ENCODE measurements at regions not wholly inside any gene's neighbourhood (a gene's known extent, or its start where the extent isn't known, plus 50 kb on each side); places are given as distances from the start of the nearest gene placed in this dataset.

- no peak overlapping the region for H3K4me3 Mint-ChIP-seq
- H3K36me3 Mint-ChIP-seq (ENCODE audit: low read depth), result no peaks in the 10 kb centered on the region
- ATAC-seq (no peak), DNase-seq (no peak)
- H3K4me1 Mint-ChIP-seq, result no peaks in the 10 kb centered on the region
- no peaks in the 10 kb centered on the region for H3K9me3 Mint-ChIP-seq
- peaks cover 39% of the 10 kb centered on the region for H3K27me3 Mint-ChIP-seq
- H3K27ac Mint-ChIP-seq, result no peak overlapping the region
These were observed 78.3 kb downstream of the RAMP3 start for GRCh38 chr7:45235905-45236304.

GRCh38 chr7:45236666-45237065 lies 79.1 kb downstream of the RAMP3 start:
- Mint-ChIP-seq H3K4me1 (no peaks in the 10 kb centered on the region), H3K9me3 (no peaks in the 10 kb centered on the region), H3K36me3 (ENCODE audit: low read depth) (no peaks in the 10 kb centered on the region), H3K27ac (no peak overlapping the region), H3K4me3 (no peak overlapping the region), H3K27me3 (peaks cover 45% of the 10 kb centered on the region)
- DNase-seq (no peak), ATAC-seq (no peak)

GRCh38 chr7:45237788-45238461 lies 80.3 kb downstream of the RAMP3 start:
- no peak overlapping the region for H3K27ac Mint-ChIP-seq
- no peaks in the 10 kb centered on the region for H3K4me1 Mint-ChIP-seq
- no peaks in the 10 kb centered on the region for H3K36me3 Mint-ChIP-seq (ENCODE audit: low read depth)
- H3K27me3 Mint-ChIP-seq, result peaks cover 48% of the 10 kb centered on the region
- DNase-seq (no peak), ATAC-seq (no peak)
- no peaks in the 10 kb centered on the region for H3K9me3 Mint-ChIP-seq
- H3K4me3 Mint-ChIP-seq, result no peak overlapping the region

GRCh38 chr7:45238806-45239205 lies 81.2 kb downstream of the RAMP3 start:
- H3K4me3 Mint-ChIP-seq, result no peak overlapping the region
- no peak for ATAC-seq

GRCh38 chr7:45239486-45239885 lies 81.9 kb downstream of the RAMP3 start:
- H3K27me3 Mint-ChIP-seq, result peaks cover 54% of the 10 kb centered on the region
- no peak for ATAC-seq
- no peaks in the 10 kb centered on the region for H3K36me3 Mint-ChIP-seq (ENCODE audit: low read depth)
- H3K9me3 Mint-ChIP-seq, result no peaks in the 10 kb centered on the region
- no peak overlapping the region for H3K4me3 Mint-ChIP-seq
- H3K4me1 Mint-ChIP-seq, result no peaks in the 10 kb centered on the region
- no peak overlapping the region for H3K27ac Mint-ChIP-seq
- DNase-seq, result no peak

More at GRCh38 chr7:45238806-45239205, 81.2 kb downstream of the RAMP3 start:
- Mint-ChIP-seq H3K27me3 (peaks cover 52% of the 10 kb centered on the region), H3K4me1 (no peaks in the 10 kb centered on the region), H3K9me3 (no peaks in the 10 kb centered on the region), H3K36me3 (ENCODE audit: low read depth) (no peaks in the 10 kb centered on the region), H3K27ac (no peak overlapping the region)
- no peak for DNase-seq

- H3K36me3 Mint-ChIP-seq (ENCODE audit: low read depth), result no peaks in the 10 kb centered on the region
- H3K4me3 Mint-ChIP-seq, result no peak overlapping the region
- ATAC-seq, result no peak
- H3K4me1 Mint-ChIP-seq, result no peaks in the 10 kb centered on the region
- DNase-seq, result no peak
- no peaks in the 10 kb centered on the region for H3K9me3 Mint-ChIP-seq
- H3K27ac Mint-ChIP-seq, result no peak overlapping the region
- H3K27me3 Mint-ChIP-seq, result peaks cover 56% of the 10 kb centered on the region
These were observed 82.7 kb downstream of the RAMP3 start for GRCh38 chr7:45240273-45240771.

GRCh38 chr7:45240926-45241325 lies 83.3 kb downstream of the RAMP3 start:
- H3K4me1 Mint-ChIP-seq, result no peaks in the 10 kb centered on the region
- peaks cover 59% of the 10 kb centered on the region for H3K27me3 Mint-ChIP-seq
- ATAC-seq (no peak), DNase-seq (no peak)
- no peak overlapping the region for H3K27ac Mint-ChIP-seq
- H3K36me3 Mint-ChIP-seq (ENCODE audit: low read depth), result no peaks in the 10 kb centered on the region
- H3K4me3 Mint-ChIP-seq, result no peak overlapping the region
- H3K9me3 Mint-ChIP-seq, result no peaks in the 10 kb centered on the region

- H3K4me1 Mint-ChIP-seq, result no peaks in the 10 kb centered on the region
- peaks cover 59% of the 10 kb centered on the region for H3K27me3 Mint-ChIP-seq
- DNase-seq (no peak), ATAC-seq (no peak)
- H3K36me3 Mint-ChIP-seq (ENCODE audit: low read depth), result no peaks in the 10 kb centered on the region
- no peak overlapping the region for H3K4me3 Mint-ChIP-seq
- no peaks in the 10 kb centered on the region for H3K9me3 Mint-ChIP-seq
- no peak overlapping the region for H3K27ac Mint-ChIP-seq
These were observed 83.9 kb downstream of the RAMP3 start for GRCh38 chr7:45241339-45242109.

- peaks cover 3% of the 10 kb centered on the region for H3K36me3 Mint-ChIP-seq (ENCODE audit: low read depth)
- H3K4me1 Mint-ChIP-seq, result no peaks in the 10 kb centered on the region
- DNase-seq (no peak), ATAC-seq (no peak)
- peaks cover 65% of the 10 kb centered on the region for H3K27me3 Mint-ChIP-seq
- H3K27ac Mint-ChIP-seq, result no peak overlapping the region
- H3K9me3 Mint-ChIP-seq, result peaks cover 4% of the 10 kb centered on the region
- H3K4me3 Mint-ChIP-seq, result no peak overlapping the region
These were observed 84.7 kb downstream of the RAMP3 start for GRCh38 chr7:45242261-45242660.

GRCh38 chr7:45242698-45243097 lies 85.1 kb downstream of the RAMP3 start:
- DNase-seq (no peak), ATAC-seq (no peak)
- H3K27ac Mint-ChIP-seq, result no peak overlapping the region
- H3K9me3 Mint-ChIP-seq, result peaks cover 7% of the 10 kb centered on the region
- H3K4me3 Mint-ChIP-seq, result no peak overlapping the region
- H3K27me3 Mint-ChIP-seq, result peaks cover 64% of the 10 kb centered on the region
- no peaks in the 10 kb centered on the region for H3K4me1 Mint-ChIP-seq
- H3K36me3 Mint-ChIP-seq (ENCODE audit: low read depth), result peaks cover 4% of the 10 kb centered on the region

- Mint-ChIP-seq H3K9me3 (peaks cover 7% of the 10 kb centered on the region), H3K36me3 (ENCODE audit: low read depth) (peaks cover 4% of the 10 kb centered on the region), H3K27me3 (peaks cover 61% of the 10 kb centered on the region), H3K27ac (no peak overlapping the region), H3K4me3 (no peak overlapping the region), H3K4me1 (no peaks in the 10 kb centered on the region)
- DNase-seq (no peak), ATAC-seq (no peak)
These were observed 87.4 kb downstream of the RAMP3 start for GRCh38 chr7:45244981-45245380.

- no peak for DNase-seq
- Mint-ChIP-seq H3K27ac (no peak overlapping the region), H3K27me3 (peaks cover 54% of the 10 kb centered on the region), H3K4me1 (no peaks in the 10 kb centered on the region), H3K9me3 (peaks cover 7% of the 10 kb centered on the region), H3K36me3 (ENCODE audit: low read depth) (peaks cover 4% of the 10 kb centered on the region), H3K4me3 (no peak overlapping the region)
- ATAC-seq, result no peak
These were observed 88.7 kb downstream of the RAMP3 start for GRCh38 chr7:45246339-45246738.

GRCh38 chr7:45252248-45252647 lies 94.7 kb downstream of the RAMP3 start:
- Mint-ChIP-seq H3K27ac (no peak overlapping the region), H3K4me1 (no peaks in the 10 kb centered on the region), H3K4me3 (no peak overlapping the region), H3K27me3 (peaks cover 24% of the 10 kb centered on the region), H3K36me3 (ENCODE audit: low read depth) (peaks cover under 1% of the 10 kb centered on the region), H3K9me3 (peaks cover 3% of the 10 kb centered on the region)
- ATAC-seq (no peak), DNase-seq (no peak)

- DNase-seq (no peak), ATAC-seq (peak; percentile 20)
- Mint-ChIP-seq H3K9me3 (no peaks in the 10 kb centered on the region), H3K27ac (no peak overlapping the region), H3K4me1 (no peaks in the 10 kb centered on the region), H3K27me3 (peaks cover 22% of the 10 kb centered on the region), H3K36me3 (ENCODE audit: low read depth) (no peaks in the 10 kb centered on the region), H3K4me3 (no peak overlapping the region)
These were observed 95.3 kb downstream of the RAMP3 start for GRCh38 chr7:45252857-45253256.

- Mint-ChIP-seq H3K4me1 (no peaks in the 10 kb centered on the region), H3K27ac (no peak overlapping the region), H3K27me3 (peaks cover 22% of the 10 kb centered on the region), H3K36me3 (ENCODE audit: low read depth) (no peaks in the 10 kb centered on the region), H3K4me3 (no peak overlapping the region), H3K9me3 (no peaks in the 10 kb centered on the region)
- DNase-seq (no peak), ATAC-seq (no peak)
These were observed 95.8 kb downstream of the RAMP3 start for GRCh38 chr7:45253368-45253767.

Measured in activated naive CD8-positive, alpha-beta T cell treated with anti-CD3 and anti-CD28 coated beads, Interleukin-2, amount 50 U/mL, for 24 hours (primary cell).